A549 (cell line): ENCODE measurements at regions not wholly inside any gene's neighbourhood (a gene's known extent, or its start where the extent isn't known, plus 50 kb on each side); places are given as distances from the start of the nearest gene placed in this dataset.

Experiments
- ATAC-seq, 2 experiments: fragments of 200-7000 bp in 1 of 2; fragments of >200 bp in 1 of 2; cut with Nextera tagmentation in 1 of 2; cut with Tn5 transposase in 1 of 2; 3 replicates each; pipeline versions ENCODE4 v1.8.0 to v1.9.1; 2018 to 2020; ENCODE audit warnings: mild to moderate bottlenecking in 1 of 2, moderate library complexity in 1 of 2
- CTCF ChIA-PET: fragments of 300-600 bp; sonication (Branson Sonifier 250); formaldehyde crosslinking; extraction: SDS; loops from one replicate; lab custom pipeline; 2021; ENCODE audit warnings: antibody characterized with exemption, inconsistent platforms; lab: Yijun Ruan, JAX
- POLR2A ChIA-PET: fragments of 350-600 bp; formaldehyde crosslinking; extraction: SDS; loops from one replicate; lab custom pipeline; 2021; ENCODE audit warnings: antibody characterized with exemption, inconsistent platforms; lab: Yijun Ruan, JAX
- DNase-seq, 2 experiments: peaks; one replicate each; pipeline versions ENCODE4 v3.0.0 to v3.0.0-alpha.2; 2011 to 2016; ENCODE audit warnings: low read depth in 1 of 2, low spot score in 1 of 2
- FAIRE-seq: peaks from 2 replicates; lab custom pipeline; 2011; peaks lifted over from hg19 to GRCh38; lab: Jason Lieb, UNC
- H3K27ac ChIP-seq, 2 experiments: fragments of >200 bp; sonication (Bioruptor Twin); formaldehyde crosslinking; 3 replicates each; pipeline ENCODE4 v1.5.1; 2016 to 2017
- H3K4me1 ChIP-seq: fragments of >200 bp; sonication (Bioruptor Twin); formaldehyde crosslinking; 3 replicates; pipeline ENCODE4 v1.6.1; 2016
- H3K4me2 ChIP-seq: fragments of >200 bp; sonication (Bioruptor Twin); formaldehyde crosslinking; 3 replicates; pipeline ENCODE4 v1.6.1; 2016
- H3K4me3 ChIP-seq: fragments of >200 bp; sonication (Bioruptor Twin); formaldehyde crosslinking; 3 replicates; pipeline ENCODE4 v1.5.1; 2016
- H3K9me3 ChIP-seq: fragments of >200 bp; sonication (Bioruptor Twin); formaldehyde crosslinking; 3 replicates; pipeline ENCODE4 v1.6.1; 2016
- EHMT2 ChIP-seq: fragments of 200-600 bp; sonication (generic); IDR thresholded peaks from 2 replicates; pipeline ENCODE4 v1.6.1; 2016; ENCODE audit warnings: antibody characterized with exemption, low read depth, mild to moderate bottlenecking, moderate library complexity
- ESRRA ChIP-seq: fragments of 150-350 bp; IDR thresholded peaks from 2 replicates; pipeline ENCODE4 v1.6.1; 2014; ENCODE audit warnings: mild to moderate bottlenecking, low read length, borderline replicate concordance
- FOSL2 ChIP-seq, 2 experiments: fragments of 450-650 bp in 1 of 2; fragments of >200 bp in 1 of 2; sonication (Bioruptor Twin) in 1 of 2; formaldehyde crosslinking; IDR thresholded peaks; 2 replicates each; pipeline versions ENCODE4 v1.5.0 to v1.6.1; 2016 to 2020; ENCODE audit warnings: mild to moderate bottlenecking in 1 of 2, moderate library complexity in 1 of 2
- HDAC2 ChIP-seq: fragments of 200-600 bp; sonication (generic); IDR thresholded peaks from 2 replicates; pipeline ENCODE4 v1.6.1; 2016
- HEYL ChIP-seq: fragments of 250-450 bp; sonication (Bioruptor Pico); IDR thresholded peaks from 2 replicates; pipeline ENCODE4 v1.8.0; 2021; ENCODE audit warnings: mild to moderate bottlenecking, moderate library complexity
- HMGXB4 ChIP-seq: fragments of 250-450 bp; sonication (Bioruptor Pico); IDR thresholded peaks from 2 replicates; pipeline ENCODE4 v1.5.0; 2021; ENCODE audit warnings: mild to moderate bottlenecking, moderate library complexity, borderline replicate concordance
- HOXA7 ChIP-seq: fragments of 250-450 bp; sonication (Bioruptor Pico); IDR thresholded peaks from 2 replicates; pipeline ENCODE4 v1.5.0; 2020; ENCODE audit warnings: mild to moderate bottlenecking, moderate library complexity
- HOXB13 ChIP-seq: fragments of 250-450 bp; sonication (Bioruptor Pico); IDR thresholded peaks from 2 replicates; pipeline ENCODE4 v1.5.0; 2020; ENCODE audit warnings: low read depth, mild to moderate bottlenecking, moderate library complexity
- HOXB5 ChIP-seq: fragments of 250-450 bp; sonication (Bioruptor Pico); IDR thresholded peaks from 2 replicates; pipeline ENCODE4 v1.5.0; 2020; ENCODE audit warnings: mild to moderate bottlenecking, moderate library complexity
- JUN ChIP-seq, 2 experiments: fragments of >200 bp; sonication (Bioruptor Twin); formaldehyde crosslinking; IDR thresholded peaks; 2 replicates in 1 of 2; 3 replicates in 1 of 2; pipeline ENCODE4 v1.6.1; 2016 to 2017
- JUNB ChIP-seq: fragments of >200 bp; sonication (Bioruptor Twin); formaldehyde crosslinking; IDR thresholded peaks from 2 replicates; pipeline ENCODE4 v1.6.1; 2016
- KDM1A ChIP-seq: fragments of 200-600 bp; sonication (generic); IDR thresholded peaks from 2 replicates; pipeline ENCODE4 v1.6.1; 2016; ENCODE audit warnings: low read depth, mild to moderate bottlenecking
- KDM5A ChIP-seq: fragments of 200-600 bp; sonication (generic); IDR thresholded peaks from 2 replicates; pipeline ENCODE4 v1.6.1; 2016; ENCODE audit warnings: antibody characterized with exemption, mild to moderate bottlenecking
- MAFK ChIP-seq: fragments of 450-650 bp; IDR thresholded peaks from 2 replicates; pipeline ENCODE4 v1.6.1; 2014; ENCODE audit not compliant: partially characterized antibody
- MAZ ChIP-seq: fragments of 150-350 bp; IDR thresholded peaks from 2 replicates; pipeline ENCODE4 v1.6.1; 2014; ENCODE audit warnings: antibody characterized with exemption, low read depth, low read length, borderline replicate concordance
- POLR2AphosphoS2 ChIP-seq: conservative IDR thresholded peaks from 2 replicates; pipeline ENCODE4 v1.6.1; 2012; ENCODE audit warnings: low read length, improper control_type of control experiment, inconsistent platforms
- RARB ChIP-seq: fragments of 250-450 bp; sonication (Bioruptor Pico); IDR thresholded peaks from 2 replicates; pipeline ENCODE4 v1.8.0; 2021; ENCODE audit warnings: mild to moderate bottlenecking, moderate library complexity
- SREBF2 ChIP-seq: fragments of 450-650 bp; IDR thresholded peaks from 2 replicates; pipeline ENCODE4 v1.6.1; 2014; ENCODE audit warnings: mild to moderate bottlenecking, moderate library complexity
- TFCP2L1 ChIP-seq: fragments of 250-450 bp; sonication (Bioruptor Pico); IDR thresholded peaks from 2 replicates; pipeline ENCODE4 v1.5.0; 2021; ENCODE audit warnings: mild to moderate bottlenecking
- TP53 ChIP-seq: fragments of 250-450 bp; sonication (Bioruptor Pico); IDR thresholded peaks from 2 replicates; pipeline ENCODE4 v1.5.0; 2021; ENCODE audit warnings: mild to moderate bottlenecking, moderate library complexity
- ZFP36 ChIP-seq: fragments of 450-650 bp; IDR thresholded peaks from 2 replicates; pipeline ENCODE4 v1.6.1; 2014; ENCODE audit warnings: borderline replicate concordance; ENCODE audit not compliant: partially characterized antibody
- ZNF302 ChIP-seq: fragments of 250-450 bp; sonication (Bioruptor Pico); IDR thresholded peaks from 2 replicates; pipeline ENCODE4 v1.9.0; 2021; ENCODE audit warnings: inconsistent platforms, mild to moderate bottlenecking, moderate library complexity
- WGBS: methylation state at CpG from one replicate; pipeline ENCODE4 v1.1.6; 2017; ENCODE audit errors: missing lambda C conversion rate; 5-methylcytosine and 5-hydroxymethylcytosine counted together
- TF ChIP-seq, protein P1 (sequence below): fragments of >200 bp; sonication (Bioruptor Twin); formaldehyde crosslinking; IDR thresholded peaks from 3 replicates; pipeline ENCODE4 v1.6.1; 2016
- TF ChIP-seq, protein P2 (sequence below): IDR thresholded peaks from 2 replicates; pipeline ENCODE4 v1.6.1; 2012
- TF ChIP-seq, protein P3 (sequence below): fragments of 250-450 bp; sonication (Bioruptor Pico); IDR thresholded peaks from 2 replicates; pipeline ENCODE4 v1.5.0; 2020; ENCODE audit warnings: low read depth, mild to moderate bottlenecking, moderate library complexity

- TF ChIP-seq, protein P1, sequence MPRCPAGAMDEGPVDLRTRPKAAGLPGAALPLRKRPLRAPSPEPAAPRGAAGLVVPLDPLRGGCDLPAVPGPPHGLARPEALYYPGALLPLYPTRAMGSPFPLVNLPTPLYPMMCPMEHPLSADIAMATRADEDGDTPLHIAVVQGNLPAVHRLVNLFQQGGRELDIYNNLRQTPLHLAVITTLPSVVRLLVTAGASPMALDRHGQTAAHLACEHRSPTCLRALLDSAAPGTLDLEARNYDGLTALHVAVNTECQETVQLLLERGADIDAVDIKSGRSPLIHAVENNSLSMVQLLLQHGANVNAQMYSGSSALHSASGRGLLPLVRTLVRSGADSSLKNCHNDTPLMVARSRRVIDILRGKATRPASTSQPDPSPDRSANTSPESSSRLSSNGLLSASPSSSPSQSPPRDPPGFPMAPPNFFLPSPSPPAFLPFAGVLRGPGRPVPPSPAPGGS = no peak
These were observed 950.3 kb upstream of the ADGRL3 start (continued) for GRCh38 chr4:60249784-60250183.

DNA sequence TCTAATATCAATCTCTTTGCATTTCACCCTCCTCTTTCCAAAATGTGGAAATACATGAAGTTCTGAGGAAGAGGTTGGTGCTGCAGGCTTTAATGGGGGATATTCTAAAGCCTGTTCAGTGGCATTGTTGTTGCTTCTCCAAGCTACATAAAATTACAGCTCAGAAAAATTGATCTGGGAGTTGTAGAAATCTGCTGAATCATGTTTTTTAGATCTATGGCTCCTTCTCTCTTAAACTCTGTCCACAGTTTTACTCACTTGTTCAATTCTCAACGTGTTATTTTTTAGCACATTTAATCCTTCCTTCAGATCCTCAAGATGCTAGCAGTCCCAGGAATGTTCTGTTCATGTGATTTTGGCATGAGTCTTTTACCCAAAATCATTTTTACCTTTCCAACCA is 949.5 kb upstream of the ADGRL3 start:
- 0% methylated on average over 1 of the region's 1 CpG for WGBS

DNA sequence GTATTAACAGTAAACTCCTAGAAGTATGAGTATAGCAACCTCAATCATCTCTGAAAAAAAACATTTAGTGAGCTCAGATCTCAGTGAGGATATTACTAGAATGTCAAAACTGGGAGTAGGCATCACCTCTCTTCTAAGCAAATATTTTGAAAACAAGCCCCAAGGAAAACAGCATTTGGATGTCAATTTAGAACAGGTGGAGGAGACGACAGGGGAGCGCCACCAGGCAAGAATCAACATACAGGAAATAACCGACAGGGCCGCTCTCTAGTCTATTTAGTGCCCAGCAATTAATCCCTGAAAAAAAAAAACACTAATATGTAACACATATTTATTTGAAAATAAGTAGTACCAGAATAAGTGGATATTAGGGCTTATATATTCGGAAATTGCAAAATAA is 940.3 kb upstream of the ADGRL3 start:
- H3K27ac ChIP-seq = no peak overlapping the region
- CTCF ChIA-PET = no interaction called here
- H3K9me3 ChIP-seq = no peaks in the 10 kb centered on the region
- POLR2A ChIA-PET = no interaction called here
- ATAC-seq (no peak), FAIRE-seq (no peak), DNase-seq (no peak)
- H3K4me2 ChIP-seq = no peak overlapping the region
- TF ChIP-seq FOSL2 (IDR thresholded peaks at IDR 0.05) = no peak
- no peak for TF ChIP-seq FOSL2 (CRISPR knock-in tag; IDR thresholded peaks at IDR 0.05)
- no peak for TF ChIP-seq POLR2AphosphoS2
- no peak for TF ChIP-seq HOXB5 (CRISPR knock-in tag)
- TF ChIP-seq, protein P2, sequence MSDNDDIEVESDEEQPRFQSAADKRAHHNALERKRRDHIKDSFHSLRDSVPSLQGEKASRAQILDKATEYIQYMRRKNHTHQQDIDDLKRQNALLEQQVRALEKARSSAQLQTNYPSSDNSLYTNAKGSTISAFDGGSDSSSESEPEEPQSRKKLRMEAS = no peak
- no peak for TF ChIP-seq JUNB
- TF ChIP-seq JUN (IDR thresholded peaks at IDR 0.05) = no peak
- no peak for TF ChIP-seq TFCP2L1
- TF ChIP-seq HDAC2 = no peak
- no peak for TF ChIP-seq EHMT2
- TF ChIP-seq RARB (CRISPR knock-in tag) = no peak
- no peak for TF ChIP-seq TP53 (CRISPR knock-in tag)
- no peak for TF ChIP-seq HEYL (CRISPR knock-in tag)
- TF ChIP-seq KDM1A = no peak
- no peak for TF ChIP-seq MAZ
- no peak for TF ChIP-seq HOXA7
- TF ChIP-seq ESRRA = no peak
- TF ChIP-seq ZFP36 = no peak
- no peak for TF ChIP-seq MAFK
- WGBS = 27% methylated on average over 5 of the region's 5 CpGs
- no peak overlapping the region for H3K4me3 ChIP-seq
- H3K4me1 ChIP-seq = no peaks in the 10 kb centered on the region

More for the DNA sequence above, 949.5 kb upstream of the ADGRL3 start:
- Histone ChIP-seq H3K4me2 (no peak overlapping the region), H3K4me1 (no peaks in the 10 kb centered on the region), H3K4me3 (no peak overlapping the region), H3K9me3 (no peaks in the 10 kb centered on the region), H3K27ac (no peak overlapping the region)
- DNase-seq = no peak
- TF ChIP-seq ZNF302 (CRISPR knock-in tag) (no peak), MAFK (peak; percentile 77)
- ChIA-PET CTCF (no interaction called here), POLR2A (no interaction called here)
- no peak for ATAC-seq
- FAIRE-seq = no peak

DNA sequence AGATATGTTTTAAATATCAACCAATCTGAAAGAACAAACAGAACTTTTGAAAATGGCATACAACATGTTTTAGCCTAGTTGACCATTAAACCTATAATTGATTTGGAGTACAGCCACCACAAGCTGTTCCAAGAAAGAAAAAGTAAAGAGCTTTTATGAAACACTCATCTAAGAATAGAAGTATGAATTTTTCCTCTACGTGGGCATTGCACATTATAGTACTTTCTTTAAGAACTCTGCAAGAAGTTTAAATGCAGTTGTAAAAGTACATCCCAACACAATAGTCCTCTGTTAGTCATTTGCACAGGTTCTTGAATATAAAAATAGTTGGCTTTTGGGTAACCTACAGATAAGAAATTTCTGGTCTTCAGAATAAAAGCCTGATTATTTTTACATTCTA is 933.6 kb upstream of the ADGRL3 start:
- H3K4me3 ChIP-seq = no peak overlapping the region
- WGBS = 9% methylated on average over 1 of the region's 1 CpG
- no peak for DNase-seq
- no peak for FAIRE-seq
- ChIA-PET POLR2A (no interaction called here), CTCF (no interaction called here)
- no peaks in the 10 kb centered on the region for H3K9me3 ChIP-seq
- ATAC-seq = no peak
- TF ChIP-seq HOXA7 = no peak
- TF ChIP-seq TP53 (CRISPR knock-in tag) = no peak
- no peak for TF ChIP-seq SREBF2
- TF ChIP-seq, protein P1 = no peak
- no peak for TF ChIP-seq HOXB13 (CRISPR knock-in tag)
- TF ChIP-seq HOXB5 (CRISPR knock-in tag) = no peak
- TF ChIP-seq POLR2AphosphoS2 = no peak
- TF ChIP-seq, protein P2 = no peak
- no peak for TF ChIP-seq FOSL2 (IDR thresholded peaks at IDR 0.05)
- TF ChIP-seq FOSL2 (CRISPR knock-in tag; IDR thresholded peaks at IDR 0.05) = no peak
- TF ChIP-seq, protein P3, sequence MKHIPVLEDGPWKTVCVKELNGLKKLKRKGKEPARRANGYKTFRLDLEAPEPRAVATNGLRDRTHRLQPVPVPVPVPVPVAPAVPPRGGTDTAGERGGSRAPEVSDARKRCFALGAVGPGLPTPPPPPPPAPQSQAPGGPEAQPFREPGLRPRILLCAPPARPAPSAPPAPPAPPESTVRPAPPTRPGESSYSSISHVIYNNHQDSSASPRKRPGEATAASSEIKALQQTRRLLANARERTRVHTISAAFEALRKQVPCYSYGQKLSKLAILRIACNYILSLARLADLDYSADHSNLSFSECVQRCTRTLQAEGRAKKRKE (CRISPR knock-in tag) = no peak
- no peak for TF ChIP-seq TFCP2L1
- TF ChIP-seq HMGXB4 (CRISPR knock-in tag) = no peak
- no peak for TF ChIP-seq KDM5A
- no peak overlapping the region for H3K4me2 ChIP-seq
- H3K4me1 ChIP-seq = no peaks in the 10 kb centered on the region
- no peak overlapping the region for H3K27ac ChIP-seq
